ENCODE measurements at regions not wholly inside any gene's neighbourhood (a gene's known extent, or its start where the extent isn't known, plus 50 kb on each side); places are given as distances from the start of the nearest gene placed in this dataset.

GRCh38 chr3:177589041-177589650, 391.9 kb upstream of the TBL1XR1 start:
- Histone ChIP-seq H3K27ac (no peak overlapping the region), H3K9me3 (no peaks in the 10 kb centered on the region), H3K4me3 (no peak overlapping the region), H3K27me3 (ENCODE audit: insufficient read depth in 3 of 3, low read length in 2 of 3) (no peaks in the 10 kb centered on the region), H3K36me3 (ENCODE audit: insufficient read depth in 1 of 2, low read depth in 1 of 2) (no peaks in the 10 kb centered on the region), H3K4me1 (peaks cover 2% of the 10 kb centered on the region)
- 61 to 85% (median 67%) methylated on average over 3 of the region's 3 CpGs for WGBS, 3 donors
- ATAC-seq (no peak), DNase-seq (no peak)
- intact Hi-C loops (cut with DNase I), result no loop called here
- TF ChIP-seq CTCF (IDR thresholded peaks at IDR 0.05), result no peak

- WGBS, 3 donors, result 41 to 57% (median 42%) methylated on average over 4 of the region's 4 CpGs
- TF ChIP-seq CTCF (IDR thresholded peaks at IDR 0.05), result no peak
- intact Hi-C loops (cut with DNase I), result no loop called here
- no peak overlapping the region for H3K4me3 ChIP-seq
- H3K27me3 ChIP-seq (ENCODE audit: insufficient read depth in 3 of 3, low read length in 2 of 3), result no peaks in the 10 kb centered on the region
- DNase-seq (no peak), ATAC-seq (peak in 3 of 4 donors; percentile 47 to 59 (median 53))
- H3K4me1 ChIP-seq, result peaks cover 2% of the 10 kb centered on the region
- no peaks in the 10 kb centered on the region for H3K36me3 ChIP-seq (ENCODE audit: insufficient read depth in 1 of 2, low read depth in 1 of 2)
- no peaks in the 10 kb centered on the region for H3K9me3 ChIP-seq
- H3K27ac ChIP-seq, result no peak overlapping the region
These were observed 392.7 kb upstream of the TBL1XR1 start for GRCh38 chr3:177589911-177590381.

GRCh38 chr3:177590826-177591225, 393.5 kb upstream of the TBL1XR1 start:
- TF ChIP-seq CTCF (IDR thresholded peaks at IDR 0.05), result no peak
- ATAC-seq (no peak), DNase-seq (no peak)
- no peaks in the 10 kb centered on the region for H3K36me3 ChIP-seq (ENCODE audit: insufficient read depth in 1 of 2, low read depth in 1 of 2)
- no peak overlapping the region for H3K4me3 ChIP-seq
- WGBS, 3 donors, result 54 to 75% (median 65%) methylated on average over 1 of the region's 1 CpG
- no peaks in the 10 kb centered on the region for H3K27me3 ChIP-seq (ENCODE audit: insufficient read depth in 3 of 3, low read length in 2 of 3)
- peaks cover 2% of the 10 kb centered on the region for H3K4me1 ChIP-seq
- intact Hi-C loops (cut with DNase I), result no loop called here
- H3K27ac ChIP-seq, result peak overlapping the region; percentile 5
- H3K9me3 ChIP-seq, result no peaks in the 10 kb centered on the region

GRCh38 chr3:177591379-177591778, 394.1 kb upstream of the TBL1XR1 start:
- no peak overlapping the region for H3K4me3 ChIP-seq
- no peak for TF ChIP-seq CTCF (IDR thresholded peaks at IDR 0.05)
- ATAC-seq (no peak), DNase-seq (no peak)
- H3K9me3 ChIP-seq, result no peaks in the 10 kb centered on the region
- intact Hi-C loops (cut with DNase I), result no loop called here
- 60 to 85% (median 78%) methylated on average over 4 of the region's 4 CpGs for WGBS, 3 donors
- H3K4me1 ChIP-seq, result peaks cover 2% of the 10 kb centered on the region
- no peaks in the 10 kb centered on the region for H3K27me3 ChIP-seq (ENCODE audit: insufficient read depth in 3 of 3, low read length in 2 of 3)
- H3K27ac ChIP-seq, result no peak overlapping the region
- no peaks in the 10 kb centered on the region for H3K36me3 ChIP-seq (ENCODE audit: insufficient read depth in 1 of 2, low read depth in 1 of 2)

GRCh38 chr3:177594096-177594495, 396.8 kb upstream of the TBL1XR1 start:
- no peaks in the 10 kb centered on the region for H3K27me3 ChIP-seq (ENCODE audit: insufficient read depth in 3 of 3, low read length in 2 of 3)
- ATAC-seq (no peak), DNase-seq (no peak)
- WGBS, 3 donors, result 86 to 97% (median 89%) methylated on average over 6 of the region's 6 CpGs
- H3K36me3 ChIP-seq (ENCODE audit: insufficient read depth in 1 of 2, low read depth in 1 of 2), result no peaks in the 10 kb centered on the region
- H3K4me1 ChIP-seq, result peaks cover 25% of the 10 kb centered on the region
- intact Hi-C loops (cut with DNase I), result no loop called here
- no peaks in the 10 kb centered on the region for H3K9me3 ChIP-seq
- H3K4me3 ChIP-seq, result no peak overlapping the region
- H3K27ac ChIP-seq, result no peak overlapping the region
- TF ChIP-seq CTCF (IDR thresholded peaks at IDR 0.05), result no peak
